ENCODE measurements at regions not wholly inside any gene's neighbourhood (a gene's known extent, or its start where the extent isn't known, plus 50 kb on each side); places are given as distances from the start of the nearest gene placed in this dataset.
A peak's percentile ranks its signal among the peaks of the same experiment; 100 is the strongest.
"Not testable (repeated sequence)": the region's sequence is repeated elsewhere in the genome, so short reads cannot be mapped to it uniquely, and the experiment has no call there.

GRCh38 chr2:91571239-91571923 lies 2879.9 kb downstream of the RPIA start:
- DNase-seq (ENCODE audit: low spot score), result not testable (repeated sequence)

DNA sequence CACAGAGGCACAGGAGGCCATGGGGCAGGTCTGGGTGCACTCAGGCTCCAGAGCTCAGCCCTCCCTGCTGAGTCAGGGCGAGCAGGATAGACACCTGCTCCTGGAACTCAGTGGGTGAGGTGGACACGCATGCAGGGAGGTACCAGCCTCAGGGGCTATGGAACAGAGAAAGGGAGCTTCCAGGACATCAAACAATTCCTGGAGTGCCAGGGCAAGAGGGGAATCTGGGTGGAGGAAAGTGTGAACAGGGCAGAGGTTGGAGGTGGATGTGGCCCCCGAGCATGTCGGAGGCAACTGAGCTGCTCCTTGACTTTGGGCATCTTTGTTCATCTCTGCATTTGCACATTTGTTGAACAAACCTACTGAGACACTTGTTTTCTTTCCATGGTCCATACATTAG lies 2881.5 kb downstream of the RPIA start:
- DNase-seq (ENCODE audit: low spot score), result not testable (repeated sequence)

DNA sequence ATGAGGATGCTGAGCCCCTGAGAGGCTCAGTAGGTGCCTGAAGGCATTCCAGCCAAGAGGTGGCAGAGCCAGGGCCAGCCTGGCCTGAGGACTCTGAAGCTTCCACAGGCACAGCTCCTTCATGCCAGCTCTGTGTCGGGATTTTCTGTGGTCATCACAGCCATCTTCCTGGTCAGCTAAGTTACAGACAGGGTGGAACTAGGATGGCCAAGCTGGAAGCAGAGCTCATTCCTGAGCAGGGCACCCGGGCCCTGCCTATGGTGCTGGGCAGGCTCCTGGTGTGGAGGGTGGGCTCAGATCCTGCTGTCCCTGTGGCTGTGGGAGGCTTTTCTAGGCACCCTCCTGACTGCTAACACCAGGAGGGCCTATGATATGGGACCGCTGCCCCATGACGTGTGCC lies 2882.3 kb downstream of the RPIA start:
- not testable (repeated sequence) for DNase-seq (ENCODE audit: low spot score)

- not testable (repeated sequence) for DNase-seq (ENCODE audit: low spot score)
These were observed 2882.8 kb downstream of the RPIA start for GRCh38 chr2:91574255-91574654.

- DNase-seq (ENCODE audit: low spot score), result not testable (repeated sequence)
These were observed 2884.2 kb downstream of the RPIA start for GRCh38 chr2:91575701-91576100.

- not testable (repeated sequence) for DNase-seq (ENCODE audit: low spot score)
These were observed 2885.9 kb downstream of the RPIA start for GRCh38 chr2:91577406-91577805.

DNA sequence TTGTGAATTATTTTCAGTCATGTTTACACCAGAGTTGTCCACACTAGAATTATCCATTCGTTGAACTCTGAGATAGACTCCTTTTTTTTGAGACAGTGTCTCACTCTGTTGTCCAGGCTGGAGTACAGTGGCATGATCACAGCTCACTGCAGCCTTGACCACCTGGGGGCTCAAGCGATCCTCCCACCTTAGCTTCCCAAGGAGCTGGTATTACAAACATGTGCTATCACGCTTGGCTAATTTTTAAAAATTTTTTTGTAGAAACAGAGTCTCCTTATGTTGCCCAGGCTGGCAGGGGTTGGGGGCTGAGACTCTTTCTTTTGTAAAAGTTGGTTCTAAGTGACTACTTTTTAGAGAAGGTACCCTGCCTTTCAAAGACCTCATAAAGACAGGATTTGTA lies 2887.2 kb downstream of the RPIA start:
- not testable (repeated sequence) for DNase-seq (ENCODE audit: low spot score)

- not testable (repeated sequence) for DNase-seq (ENCODE audit: low spot score)
These were observed 2888.1 kb downstream of the RPIA start for GRCh38 chr2:91579555-91579954.

DNA sequence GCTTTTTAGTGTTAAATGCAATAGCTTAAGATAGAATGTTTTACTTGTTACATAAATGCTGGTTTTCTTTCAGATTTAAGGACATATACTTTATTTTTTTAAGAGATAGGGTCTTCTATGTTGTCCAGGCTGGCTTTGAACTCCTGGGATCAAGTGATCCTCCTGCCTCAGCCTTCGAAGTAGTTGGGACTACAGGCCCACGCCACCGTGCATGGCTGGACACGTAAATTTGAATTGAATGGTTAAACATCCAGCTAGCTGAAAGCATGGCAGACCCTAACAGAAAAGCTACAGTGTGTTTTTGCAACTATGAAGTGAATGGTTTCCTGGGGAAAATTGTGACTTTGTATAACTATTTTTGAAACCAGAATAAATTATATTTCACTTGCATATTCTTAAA lies 2888.6 kb downstream of the RPIA start:
- not testable (repeated sequence) for DNase-seq (ENCODE audit: low spot score)

DNA sequence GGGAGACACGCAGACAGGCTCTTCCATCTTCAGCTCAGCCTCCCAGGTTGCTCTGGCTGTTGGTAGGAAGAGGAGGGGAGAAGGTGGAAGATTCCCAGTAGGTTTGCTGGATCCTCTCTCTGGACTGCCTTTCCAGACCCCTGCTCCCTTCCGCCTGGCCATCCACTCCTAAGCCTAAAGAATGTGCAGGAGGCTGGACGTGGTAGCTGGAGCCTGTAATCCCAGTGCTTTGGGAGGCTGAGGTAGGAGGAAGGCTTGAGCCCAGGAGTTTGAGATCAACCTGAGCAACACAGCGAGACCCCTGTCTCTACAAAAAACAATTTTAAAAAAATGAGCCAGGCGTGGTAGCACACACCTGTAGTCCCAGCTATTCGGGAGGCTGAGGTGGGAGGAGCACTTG lies 2895.6 kb downstream of the RPIA start:
- not testable (repeated sequence) for DNase-seq (ENCODE audit: low spot score)

- not testable (repeated sequence) for DNase-seq (ENCODE audit: low spot score)
These were observed 2896.5 kb downstream of the RPIA start for GRCh38 chr2:91587908-91588535.

GRCh38 chr2:91588782-91589223 lies 2897.3 kb downstream of the RPIA start:
- not testable (repeated sequence) for DNase-seq (ENCODE audit: low spot score)

- DNase-seq (ENCODE audit: low spot score), result not testable (repeated sequence)
These were observed 2898.2 kb downstream of the RPIA start for GRCh38 chr2:91589454-91590328.

DNA sequence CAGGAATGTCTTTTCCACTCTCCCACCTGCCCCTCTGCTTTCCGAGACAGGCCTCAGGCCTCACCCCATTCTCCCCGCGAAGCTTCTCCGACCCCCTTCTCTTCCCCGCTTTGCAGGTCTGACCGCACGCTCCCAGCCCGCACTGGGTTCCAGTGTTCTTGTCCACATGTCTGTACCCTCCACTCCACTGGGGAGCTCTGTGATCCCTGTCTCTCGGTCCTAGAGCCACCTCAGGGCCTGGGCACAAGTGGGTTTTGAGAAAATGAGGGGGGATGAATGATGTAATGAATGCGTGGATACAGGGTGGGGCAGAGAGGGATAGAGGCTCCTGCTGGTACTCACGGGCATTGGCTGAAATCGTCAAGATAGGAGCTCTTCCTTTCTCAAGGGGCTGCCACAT lies 2898.9 kb downstream of the RPIA start:
- not testable (repeated sequence) for DNase-seq (ENCODE audit: low spot score)

- DNase-seq (ENCODE audit: low spot score), result not testable (repeated sequence)
These were observed 2899.6 kb downstream of the RPIA start for GRCh38 chr2:91591066-91591465.

DNA sequence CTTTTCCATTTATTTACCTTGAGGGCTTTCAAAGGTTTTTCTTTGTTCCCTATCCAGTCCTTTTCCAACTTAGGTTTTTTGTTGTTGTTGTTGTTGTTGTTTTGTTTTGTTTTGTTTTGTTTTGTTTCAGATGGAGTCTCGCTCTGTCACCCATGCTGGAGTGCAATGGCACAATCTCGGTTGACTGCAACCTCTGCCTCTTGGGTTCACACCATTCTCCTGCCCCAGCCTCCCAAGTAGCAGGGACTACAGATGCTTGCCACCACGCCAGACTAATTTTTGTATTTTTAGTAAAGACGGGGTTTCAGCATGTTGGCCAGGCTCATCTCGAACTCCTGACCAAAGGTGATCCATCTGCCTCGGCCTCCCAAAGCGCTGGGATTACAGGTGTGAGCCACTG lies 2906.0 kb downstream of the RPIA start:
- not testable (repeated sequence) for DNase-seq (ENCODE audit: low spot score)

DNA sequence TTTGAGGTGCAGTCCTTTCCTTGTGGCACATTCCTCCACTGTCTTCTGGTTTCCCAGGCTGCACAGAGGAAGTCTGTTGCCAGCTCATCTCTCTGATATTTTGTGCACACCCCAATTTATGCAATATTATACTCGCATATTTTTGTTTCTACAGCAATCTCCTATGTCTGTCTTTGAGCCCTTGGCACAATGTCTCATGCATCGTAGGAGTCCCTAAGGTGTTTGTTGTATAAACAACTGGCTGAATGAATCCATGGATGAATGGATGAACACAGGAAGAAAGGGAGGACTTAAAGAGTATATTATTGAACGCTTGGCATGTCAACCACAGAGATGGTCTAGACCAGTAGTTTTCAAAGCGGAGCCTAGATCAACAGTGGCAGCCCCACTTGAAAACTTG lies 2907.0 kb downstream of the RPIA start:
- peak; percentile 33 for DNase-seq (ENCODE audit: low spot score)

- not testable (repeated sequence) for DNase-seq (ENCODE audit: low spot score)
These were observed 2907.5 kb downstream of the RPIA start for GRCh38 chr2:91599000-91599399.

DNA sequence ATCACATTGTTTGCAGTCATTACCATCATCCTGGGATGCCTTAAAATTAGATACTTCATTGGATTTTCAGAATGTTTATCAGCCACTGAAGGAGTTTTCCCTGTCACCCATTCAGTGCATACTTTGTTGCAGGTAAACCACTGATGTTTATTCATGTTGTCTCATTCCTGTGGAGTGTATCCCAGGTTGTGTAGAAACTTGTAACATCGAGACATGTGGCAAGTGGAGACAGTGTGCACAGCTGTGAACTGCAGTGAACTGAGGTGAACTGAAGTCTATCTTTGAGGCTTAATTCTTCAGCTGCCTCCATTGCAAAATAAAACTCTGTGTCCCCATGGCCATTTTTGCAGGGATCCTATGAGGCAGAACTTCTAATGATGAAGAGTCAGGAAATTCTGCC lies 2911.4 kb downstream of the RPIA start:
- not testable (repeated sequence) for DNase-seq (ENCODE audit: low spot score)

- not testable (repeated sequence) for DNase-seq (ENCODE audit: low spot score)
These were observed 2912.5 kb downstream of the RPIA start for GRCh38 chr2:91603996-91604395.

- DNase-seq (ENCODE audit: low spot score), result not testable (repeated sequence)
These were observed 2913.2 kb downstream of the RPIA start for GRCh38 chr2:91604629-91605028.

DNA sequence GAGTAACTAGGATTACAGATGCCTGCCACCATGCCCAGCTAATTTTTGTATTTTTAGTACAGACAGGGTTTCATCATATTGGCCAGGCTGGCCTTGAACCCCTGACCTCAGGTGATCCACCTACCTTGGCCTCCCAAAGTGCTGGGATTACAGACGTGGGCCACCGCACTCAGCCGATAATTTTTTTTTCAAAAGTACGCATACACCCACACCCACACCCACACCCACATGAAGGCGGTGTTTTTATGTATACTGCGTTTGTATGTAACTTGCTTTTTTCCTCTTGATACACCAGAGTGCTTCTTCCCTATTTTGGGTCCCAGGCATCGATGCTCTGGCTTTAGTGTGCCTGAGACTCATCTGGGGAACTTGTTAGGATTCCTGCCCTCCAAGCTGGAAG lies 2932.3 kb downstream of the RPIA start:
- not testable (repeated sequence) for DNase-seq (ENCODE audit: low spot score)
